ENCODE measurements at regions not wholly inside any gene's neighbourhood (a gene's known extent, or its start where the extent isn't known, plus 50 kb on each side); places are given as distances from the start of the nearest gene placed in this dataset.

DNA sequence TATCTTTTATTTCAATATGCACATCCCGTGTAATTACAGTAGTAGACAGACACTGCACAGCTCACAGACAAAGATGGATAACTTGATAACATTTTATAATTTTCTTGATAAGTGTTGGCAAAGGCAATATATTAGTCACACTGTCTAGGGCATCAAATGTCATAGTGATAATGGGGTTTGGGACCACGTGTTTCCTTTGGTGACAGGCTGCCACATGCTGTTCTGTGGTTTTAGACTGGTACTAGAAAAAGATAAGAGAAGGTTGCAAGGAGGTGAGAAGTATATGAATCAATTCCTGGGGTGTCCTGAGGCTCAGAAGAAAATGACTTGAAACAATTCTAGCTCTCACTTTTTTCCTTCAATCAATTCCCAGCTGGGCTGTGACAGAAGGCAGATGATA lies 258.8 kb upstream of the CHD1 start:
- Histone ChIP-seq H3K23ac (ENCODE audit: insufficient read length, low read depth, low read length) (no peak overlapping the region), H3K23me2 (ENCODE audit: insufficient read length, low read depth, low read length, poor library complexity, severe bottlenecking) (no peaks in the 10 kb centered on the region), H2BK120ac (ENCODE audit: low read depth, low read length, poor library complexity, severe bottlenecking) (no peak overlapping the region), H2BK5ac (ENCODE audit: insufficient read length, low read length) (no peak overlapping the region), H2AK5ac (ENCODE audit: insufficient read length, low read length) (no peak overlapping the region), H2AFZ (ENCODE audit: low read length) (no peak overlapping the region), H4K20me1 (ENCODE audit: control insufficient read depth, insufficient read depth, insufficient read length) (no peaks in the 10 kb centered on the region), H3K79me1 (ENCODE audit: insufficient read depth, low read depth, low read length, poor library complexity, severe bottlenecking) (no peaks in the 10 kb centered on the region), H4K91ac (ENCODE audit: insufficient read length, low read depth, low read length) (no peak overlapping the region), H3K18ac (ENCODE audit: insufficient read length, low read depth, low read length) (no peak overlapping the region), H2BK20ac (ENCODE audit: low read depth, low read length, poor library complexity, severe bottlenecking) (no peak overlapping the region), H3K4ac (ENCODE audit: low read depth, low read length) (no peak overlapping the region), H3K4me1 (ENCODE audit: insufficient read depth, low read length) (no peaks in the 10 kb centered on the region), H4K5ac (ENCODE audit: insufficient read length, low read depth, low read length) (no peak overlapping the region), H2BK15ac (ENCODE audit: low read depth, low read length) (no peak overlapping the region), H3T11ph (ENCODE audit: low read length) (no peak overlapping the region), H3K9ac (ENCODE audit: extremely low read depth, insufficient read length, low read length) (no peak overlapping the region), H3K27me3 (ENCODE audit: insufficient read depth, low read length) (no peaks in the 10 kb centered on the region), H3K4me2 (ENCODE audit: insufficient read depth, insufficient read length, low read length) (no peak overlapping the region), H2BK12ac (ENCODE audit: insufficient read length, low read depth, low read length) (no peak overlapping the region), H3K56ac (ENCODE audit: insufficient read length, low read depth, low read length) (no peak overlapping the region), H3K79me2 (ENCODE audit: insufficient read depth, low read length) (no peaks in the 10 kb centered on the region), H3K27ac (ENCODE audit: insufficient read length, low read depth, low read length) (no peak overlapping the region), H4K8ac (replicated peaks; ENCODE audit: insufficient read length, low read depth, low read length) (no peak overlapping the region), H3K9me3 (ENCODE audit: control insufficient read depth, low read depth, low read length) (no peaks in the 10 kb centered on the region), H3K14ac (ENCODE audit: insufficient read depth, low read length) (no peak overlapping the region)
- no peak for DNase-seq
- H3K36me3 Mint-ChIP-seq (ENCODE audit: insufficient read depth in 1 of 3, low read depth in 3 of 3): no peaks in the 10 kb centered on the region
- no peak overlapping the region for H3K27ac Mint-ChIP-seq
- no peaks in the 10 kb centered on the region for H3K4me1 Mint-ChIP-seq
- peaks cover 7% of the 10 kb centered on the region; the same call in 1 of the 2 replicates for H3K27me3 Mint-ChIP-seq (ENCODE audit: low read depth)
- no CpG with 5 or more reads among the region's 2 CpGs for WGBS (ENCODE audit: extremely low coverage, insufficient read length, low lambda C conversion rate)
- H3K4me3 Mint-ChIP-seq: no peak overlapping the region
- H3K9me3 Mint-ChIP-seq: no peaks in the 10 kb centered on the region
- TF ChIP-seq, protein P1, sequence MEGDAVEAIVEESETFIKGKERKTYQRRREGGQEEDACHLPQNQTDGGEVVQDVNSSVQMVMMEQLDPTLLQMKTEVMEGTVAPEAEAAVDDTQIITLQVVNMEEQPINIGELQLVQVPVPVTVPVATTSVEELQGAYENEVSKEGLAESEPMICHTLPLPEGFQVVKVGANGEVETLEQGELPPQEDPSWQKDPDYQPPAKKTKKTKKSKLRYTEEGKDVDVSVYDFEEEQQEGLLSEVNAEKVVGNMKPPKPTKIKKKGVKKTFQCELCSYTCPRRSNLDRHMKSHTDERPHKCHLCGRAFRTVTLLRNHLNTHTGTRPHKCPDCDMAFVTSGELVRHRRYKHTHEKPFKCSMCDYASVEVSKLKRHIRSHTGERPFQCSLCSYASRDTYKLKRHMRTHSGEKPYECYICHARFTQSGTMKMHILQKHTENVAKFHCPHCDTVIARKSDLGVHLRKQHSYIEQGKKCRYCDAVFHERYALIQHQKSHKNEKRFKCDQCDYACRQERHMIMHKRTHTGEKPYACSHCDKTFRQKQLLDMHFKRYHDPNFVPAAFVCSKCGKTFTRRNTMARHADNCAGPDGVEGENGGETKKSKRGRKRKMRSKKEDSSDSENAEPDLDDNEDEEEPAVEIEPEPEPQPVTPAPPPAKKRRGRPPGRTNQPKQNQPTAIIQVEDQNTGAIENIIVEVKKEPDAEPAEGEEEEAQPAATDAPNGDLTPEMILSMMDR (conservative IDR thresholded peaks at IDR 0.05): no peak
